Large intestine (tissue), 3 donors: ENCODE measurements at regions not wholly inside any gene's neighbourhood (a gene's known extent, or its start where the extent isn't known, plus 50 kb on each side); places are given as distances from the start of the nearest gene placed in this dataset.
A peak's percentile ranks its signal among the peaks of the same experiment; 100 is the strongest.

Experiments
- DNase-seq, 2 donors: peaks; one replicate each; pipeline versions ENCODE4 v3.0.0 to v3.0.0-alpha.2; 2013
- H3K27ac ChIP-seq: one replicate; pipeline ENCODE4 v1.5.1; 2013; ENCODE audit warnings: low read length
- H3K27me3 ChIP-seq: 2 replicates; pipeline ENCODE4 v1.6.1; 2013; ENCODE audit warnings: low read length; ENCODE audit not compliant: control insufficient read depth, insufficient read depth
- H3K36me3 ChIP-seq: 2 replicates; pipeline ENCODE4 v1.6.1; 2013; ENCODE audit warnings: low read length; ENCODE audit not compliant: control insufficient read depth, insufficient read depth
- H3K4me1 ChIP-seq: one replicate; pipeline ENCODE4 v1.6.1; 2013; ENCODE audit warnings: low read length; ENCODE audit not compliant: control insufficient read depth, insufficient read depth
- H3K4me3 ChIP-seq: one replicate; pipeline ENCODE4 v1.5.1; 2013; ENCODE audit warnings: low read length
- H3K9me3 ChIP-seq: one replicate; pipeline ENCODE4 v1.6.1; 2013; ENCODE audit warnings: mild to moderate bottlenecking, low read depth, low read length, moderate library complexity; ENCODE audit not compliant: control insufficient read depth
- WGBS: methylation state at CpG from one replicate; pipeline ENCODE4 v1.1.5; 2013; ENCODE audit warnings: low lambda C conversion rate; ENCODE audit not compliant: insufficient coverage; 5-methylcytosine and 5-hydroxymethylcytosine counted together

DNA sequence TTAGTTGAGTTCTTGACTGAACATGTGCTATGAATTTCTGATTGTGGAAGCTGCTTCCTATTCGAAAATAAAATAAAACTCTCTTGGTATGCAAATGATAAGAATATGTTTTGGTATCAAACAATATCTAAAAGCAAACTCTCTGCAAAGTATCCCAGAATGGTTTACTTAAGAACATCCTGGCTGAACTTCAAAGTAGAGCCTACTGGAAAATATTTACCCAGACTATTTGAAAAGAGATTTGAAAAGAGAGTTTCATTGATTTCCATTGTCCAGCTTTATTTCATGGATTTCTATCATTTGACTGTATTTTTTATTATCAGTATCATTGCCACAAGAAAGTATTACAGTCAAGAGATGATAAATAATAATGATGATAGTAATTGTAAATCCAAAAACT is 171.1 kb upstream of the SLC7A11 start:
- H3K9me3 ChIP-seq, result no peaks in the 10 kb centered on the region
- WGBS, result 83% methylated on average over 1 of the region's 1 CpG
- H3K27me3 ChIP-seq, result no peaks in the 10 kb centered on the region
- no peak for DNase-seq
- no peaks in the 10 kb centered on the region for H3K4me1 ChIP-seq
- no peak overlapping the region for H3K4me3 ChIP-seq
- no peaks in the 10 kb centered on the region for H3K36me3 ChIP-seq
- H3K27ac ChIP-seq, result no peak overlapping the region

GRCh38 chr4:138412847-138413246 is 170.7 kb upstream of the SLC7A11 start:
- no peak for DNase-seq
- Histone ChIP-seq H3K4me1 (no peaks in the 10 kb centered on the region), H3K9me3 (no peaks in the 10 kb centered on the region), H3K27me3 (no peaks in the 10 kb centered on the region), H3K4me3 (no peak overlapping the region), H3K27ac (no peak overlapping the region), H3K36me3 (no peaks in the 10 kb centered on the region)
- no CpG with 5 or more reads among the region's 5 CpGs for WGBS

GRCh38 chr4:138410266-138410665 is 168.1 kb upstream of the SLC7A11 start:
- H3K27ac ChIP-seq, result no peak overlapping the region
- no peaks in the 10 kb centered on the region for H3K9me3 ChIP-seq
- no peaks in the 10 kb centered on the region for H3K27me3 ChIP-seq
- DNase-seq, result no peak
- peaks cover 4% of the 10 kb centered on the region for H3K4me1 ChIP-seq
- H3K36me3 ChIP-seq, result no peaks in the 10 kb centered on the region
- H3K4me3 ChIP-seq, result no peak overlapping the region

DNA sequence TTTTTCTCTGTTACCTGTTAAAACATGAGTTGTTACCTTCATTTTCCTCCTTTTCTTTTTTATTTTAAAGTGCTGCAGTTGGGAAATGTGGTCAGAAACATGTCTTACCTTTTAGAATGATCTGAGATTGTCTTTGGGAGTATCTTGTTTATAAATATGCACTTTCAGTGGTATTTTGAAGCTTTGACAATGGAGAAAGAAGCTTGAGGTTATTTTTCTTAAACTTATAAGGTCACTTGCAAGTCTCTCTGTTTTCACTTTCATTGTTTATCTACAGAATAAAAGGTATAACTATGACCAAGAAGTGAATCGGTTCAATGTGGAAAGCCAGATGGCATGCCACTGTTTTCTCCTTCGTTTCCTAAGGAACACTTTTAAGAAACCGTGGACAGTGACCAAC is 167.5 kb upstream of the SLC7A11 start:
- DNase-seq, result no peak
- H3K27ac ChIP-seq, result no peak overlapping the region

DNA sequence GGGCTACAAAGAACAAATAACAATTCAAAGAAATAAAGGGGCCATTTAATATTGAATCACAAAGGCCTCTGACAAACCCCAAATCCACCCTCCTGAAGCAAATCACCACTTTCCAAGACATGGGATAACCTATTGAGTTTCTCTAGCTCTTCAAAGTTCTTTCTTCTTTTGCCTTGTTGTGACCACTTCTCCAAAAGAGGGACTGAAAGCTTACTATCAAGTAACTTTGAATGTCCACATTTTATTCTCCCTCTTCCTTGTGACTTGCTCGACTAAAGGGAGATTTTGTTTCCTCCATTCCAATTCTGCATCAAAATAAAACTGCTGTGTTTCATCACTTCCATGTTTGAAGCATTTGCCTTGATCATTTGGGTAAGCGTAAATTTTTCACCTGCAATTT is 166.6 kb upstream of the SLC7A11 start:
- no peak overlapping the region for H3K4me3 ChIP-seq
- 75% methylated on average over 2 of the region's 2 CpGs for WGBS
- no peak for DNase-seq

More for the DNA sequence above, 167.5 kb upstream of the SLC7A11 start:
- Histone ChIP-seq H3K27me3 (no peaks in the 10 kb centered on the region), H3K4me1 (peaks cover 8% of the 10 kb centered on the region), H3K36me3 (no peaks in the 10 kb centered on the region), H3K4me3 (no peak overlapping the region), H3K9me3 (no peaks in the 10 kb centered on the region)
- no CpG with 5 or more reads among the region's 3 CpGs for WGBS

GRCh38 chr4:138407329-138407728 is 165.2 kb upstream of the SLC7A11 start:
- no peak overlapping the region for H3K27ac ChIP-seq

More for the DNA sequence above, 166.6 kb upstream of the SLC7A11 start:
- Histone ChIP-seq H3K27ac (no peak overlapping the region), H3K27me3 (no peaks in the 10 kb centered on the region), H3K4me1 (peaks cover 8% of the 10 kb centered on the region), H3K36me3 (no peaks in the 10 kb centered on the region), H3K9me3 (no peaks in the 10 kb centered on the region)

DNA sequence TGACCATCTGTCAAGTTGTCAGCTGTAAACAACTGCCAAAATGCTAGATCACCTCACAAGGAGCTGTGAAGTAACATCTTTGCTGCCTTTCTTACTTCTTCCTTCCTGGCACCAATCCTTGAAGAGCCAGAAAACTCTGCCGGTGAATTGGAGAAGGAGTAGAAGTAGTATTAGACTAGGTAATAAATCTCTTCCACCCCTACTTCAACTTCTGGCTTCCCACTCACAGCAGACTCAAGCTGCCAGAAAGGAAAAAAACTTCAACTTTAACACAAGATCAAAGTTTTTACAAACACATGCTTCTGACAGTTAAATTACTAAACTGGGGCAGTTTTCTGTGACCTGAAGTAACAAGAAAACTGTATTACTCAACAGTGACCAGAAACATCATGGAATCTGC is 164.7 kb upstream of the SLC7A11 start:
- Histone ChIP-seq H3K27ac (no peak overlapping the region), H3K4me1 (peaks cover 8% of the 10 kb centered on the region), H3K4me3 (no peak overlapping the region), H3K9me3 (no peaks in the 10 kb centered on the region), H3K27me3 (no peaks in the 10 kb centered on the region), H3K36me3 (no peaks in the 10 kb centered on the region)
- WGBS, result no CpG with 5 or more reads among the region's 1 CpG
- DNase-seq, result no peak

More at GRCh38 chr4:138407329-138407728, 165.2 kb upstream of the SLC7A11 start:
- Histone ChIP-seq H3K36me3 (no peaks in the 10 kb centered on the region), H3K4me1 (peaks cover 8% of the 10 kb centered on the region), H3K9me3 (no peaks in the 10 kb centered on the region), H3K27me3 (no peaks in the 10 kb centered on the region), H3K4me3 (no peak overlapping the region)
- WGBS, result no CpG with 5 or more reads among the region's 3 CpGs
- DNase-seq, result no peak

DNA sequence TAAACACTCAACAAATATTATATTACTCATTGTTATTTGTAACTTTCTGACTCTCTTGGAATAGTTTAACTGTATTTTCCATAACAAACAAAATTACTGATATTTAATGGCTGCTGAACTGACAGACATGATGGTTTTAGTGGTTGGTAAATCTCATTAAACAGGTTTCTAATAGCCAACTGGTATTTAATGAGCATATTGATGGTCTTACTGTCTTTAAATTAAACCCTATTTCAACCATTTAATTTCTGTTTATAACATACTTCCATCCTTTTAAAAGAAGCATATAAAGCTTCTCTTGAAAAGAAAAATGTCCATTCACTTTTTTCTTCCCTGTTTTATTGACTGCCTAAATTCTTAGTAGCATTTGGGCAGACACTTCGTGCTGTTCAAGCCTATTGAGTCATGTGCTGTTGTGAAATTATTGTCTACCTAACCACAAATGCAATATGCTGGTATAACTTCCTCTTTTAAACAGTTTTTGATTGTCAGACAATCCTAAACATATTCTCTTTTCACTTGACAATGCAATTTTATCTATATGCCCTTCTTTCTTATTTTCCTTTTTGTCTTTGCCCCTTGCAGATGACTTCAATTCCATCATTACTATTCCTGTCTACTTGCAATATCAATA is 163.9 kb upstream of the SLC7A11 start:
- Histone ChIP-seq H3K27me3 (no peaks in the 10 kb centered on the region), H3K4me1 (peaks cover 8% of the 10 kb centered on the region), H3K4me3 (no peak overlapping the region), H3K36me3 (no peaks in the 10 kb centered on the region), H3K9me3 (no peaks in the 10 kb centered on the region), H3K27ac (no peak overlapping the region)
- no peak for DNase-seq
- 75% methylated on average over 1 of the region's 1 CpG for WGBS

DNA sequence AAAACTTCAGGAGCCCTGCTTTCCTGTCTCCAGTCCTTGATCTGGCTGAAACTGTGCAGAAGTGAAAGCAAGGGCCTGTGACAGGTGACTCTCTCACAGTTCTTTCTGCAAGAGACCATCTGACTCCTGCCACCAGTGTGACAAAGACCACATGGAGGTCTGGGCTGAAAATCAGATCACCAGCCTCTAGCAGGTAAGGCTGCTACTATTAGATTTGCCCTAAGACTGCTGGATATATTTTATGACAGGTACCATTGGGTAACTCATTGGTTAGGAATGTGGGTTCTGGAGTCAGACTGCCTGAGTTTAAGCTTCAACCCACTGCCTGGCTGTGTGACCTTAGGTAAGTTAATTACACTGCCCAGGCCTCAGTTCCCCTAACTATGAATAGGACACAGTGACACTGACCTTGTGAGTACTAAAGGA is 163.3 kb upstream of the SLC7A11 start:
- Histone ChIP-seq H3K27me3 (no peaks in the 10 kb centered on the region), H3K4me1 (peaks cover 8% of the 10 kb centered on the region), H3K9me3 (no peaks in the 10 kb centered on the region), H3K4me3 (no peak overlapping the region), H3K36me3 (no peaks in the 10 kb centered on the region), H3K27ac (peak overlapping the region; percentile 5)
- peak; percentile 19 to 43 for DNase-seq

DNA sequence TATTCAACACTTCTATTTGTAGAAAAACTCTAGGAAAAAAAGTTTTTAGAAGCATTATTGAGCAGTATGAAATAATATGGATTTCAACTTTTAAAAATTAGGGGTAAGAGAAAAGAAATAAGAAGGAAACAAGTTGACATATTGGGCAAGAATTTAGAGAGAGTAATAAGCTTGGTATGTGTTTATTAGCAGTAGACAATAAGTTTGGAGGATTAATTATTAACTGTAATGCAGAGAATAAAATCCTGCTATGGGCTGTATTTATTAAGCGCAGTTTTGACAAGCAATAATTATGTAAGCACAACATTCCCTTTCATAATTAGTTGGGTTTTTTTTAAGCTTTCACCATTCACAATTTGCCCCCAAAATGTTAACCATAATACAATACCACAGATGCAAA is 162.7 kb upstream of the SLC7A11 start:
- Histone ChIP-seq H3K27me3 (no peaks in the 10 kb centered on the region), H3K4me3 (no peak overlapping the region), H3K4me1 (peaks cover 8% of the 10 kb centered on the region), H3K36me3 (no peaks in the 10 kb centered on the region), H3K27ac (no peak overlapping the region), H3K9me3 (no peaks in the 10 kb centered on the region)
- DNase-seq, result peak in 1 of 2 donors; percentile 11
- WGBS, result no CpG with 5 or more reads among the region's 1 CpG

DNA sequence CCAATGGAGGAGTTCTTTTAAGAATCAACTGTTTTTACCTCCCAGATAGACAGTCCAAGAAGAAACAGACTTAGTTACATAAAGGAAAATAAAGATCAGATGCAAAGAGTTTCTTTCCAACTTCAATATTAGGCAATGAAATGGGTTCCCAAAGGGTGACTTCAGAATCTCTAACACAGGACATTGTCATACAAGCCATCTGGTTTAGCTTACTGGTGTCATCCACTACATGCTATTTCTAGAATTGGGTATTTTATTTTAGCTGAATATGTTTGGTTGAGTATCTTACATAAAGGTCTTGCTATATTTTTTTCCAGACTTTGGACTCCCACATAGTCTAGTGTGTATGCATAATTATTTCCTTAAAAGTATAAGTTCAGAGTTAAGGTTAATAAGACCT is 162.1 kb upstream of the SLC7A11 start:
- Histone ChIP-seq H3K27ac (no peak overlapping the region), H3K4me3 (no peak overlapping the region)
- peak in 1 of 2 donors; percentile 42 for DNase-seq

More for the DNA sequence above, 162.1 kb upstream of the SLC7A11 start:
- Histone ChIP-seq H3K4me1 (peaks cover 8% of the 10 kb centered on the region), H3K27me3 (no peaks in the 10 kb centered on the region), H3K36me3 (no peaks in the 10 kb centered on the region), H3K9me3 (no peaks in the 10 kb centered on the region)
